Middle frontal gyrus (tissue), 1 donor: ENCODE measurements at regions not wholly inside any gene's neighbourhood (a gene's known extent, or its start where the extent isn't known, plus 50 kb on each side); places are given as distances from the start of the nearest gene placed in this dataset.

Experiments used
- DNase-seq: peaks from one replicate; pipeline ENCODE4 v3.0.0-alpha.2; 2015; ENCODE audit warnings: low spot score; ENCODE audit errors: extremely low spot score

DNA sequence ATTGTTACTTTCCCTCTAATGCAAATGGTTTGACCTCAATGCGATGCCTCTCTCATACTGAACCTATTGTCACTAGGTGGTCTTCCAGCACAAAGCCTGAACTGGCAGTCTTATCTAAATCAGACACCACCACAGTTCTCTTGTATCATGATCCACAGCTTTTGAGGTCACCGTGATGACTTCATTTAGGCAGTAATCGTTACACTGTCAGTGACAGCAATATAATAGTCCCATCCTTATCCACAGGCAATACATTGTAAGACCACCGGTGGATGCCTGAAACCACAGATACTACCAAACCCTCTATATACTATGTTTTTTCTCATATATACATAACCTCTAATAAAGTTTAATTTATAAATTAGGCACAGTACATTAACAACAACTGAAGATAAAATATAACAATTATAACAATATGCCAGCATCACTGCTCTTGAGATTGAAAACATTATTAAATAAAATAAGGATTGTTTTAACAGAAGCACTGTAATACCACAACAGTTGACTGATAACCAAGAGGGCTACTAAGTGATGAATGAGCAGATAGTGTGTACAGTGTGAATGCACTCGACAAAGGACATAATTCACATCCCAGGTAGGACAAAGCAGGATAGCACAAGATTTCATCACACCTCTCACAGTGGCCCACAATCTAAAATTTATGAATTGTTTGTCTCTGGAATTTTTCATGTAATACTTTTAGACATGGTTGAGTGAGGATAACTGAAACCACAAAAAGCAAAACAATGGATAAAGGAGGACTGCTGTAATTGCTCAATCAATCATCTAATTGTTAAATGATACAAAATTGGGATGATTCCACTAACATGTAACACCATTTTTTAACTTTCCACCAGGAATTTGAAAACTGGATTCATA is 419.4 kb downstream of the CENPC start:
- no peak for DNase-seq

DNA sequence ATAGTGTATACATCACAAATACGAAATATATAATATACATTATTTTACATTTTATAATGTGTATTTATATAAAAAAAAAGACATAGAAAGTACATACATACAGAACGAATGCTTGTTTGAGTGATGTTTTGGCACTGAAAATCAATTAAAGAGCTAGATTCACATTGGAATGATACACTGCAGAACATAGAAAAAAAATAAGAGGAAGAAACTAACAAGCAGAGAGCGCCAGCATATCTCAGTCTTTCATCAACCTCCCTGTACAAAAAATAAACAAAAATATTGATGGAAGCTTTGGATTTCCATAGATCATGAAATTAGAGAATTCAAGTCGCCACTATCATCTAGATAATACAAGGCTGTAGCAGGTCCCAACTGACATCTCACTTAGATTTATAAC is 420.6 kb downstream of the CENPC start:
- DNase-seq, result no peak

GRCh38 chr4:67122029-67122428 is 423.3 kb downstream of the CENPC start:
- no peak for DNase-seq

DNA sequence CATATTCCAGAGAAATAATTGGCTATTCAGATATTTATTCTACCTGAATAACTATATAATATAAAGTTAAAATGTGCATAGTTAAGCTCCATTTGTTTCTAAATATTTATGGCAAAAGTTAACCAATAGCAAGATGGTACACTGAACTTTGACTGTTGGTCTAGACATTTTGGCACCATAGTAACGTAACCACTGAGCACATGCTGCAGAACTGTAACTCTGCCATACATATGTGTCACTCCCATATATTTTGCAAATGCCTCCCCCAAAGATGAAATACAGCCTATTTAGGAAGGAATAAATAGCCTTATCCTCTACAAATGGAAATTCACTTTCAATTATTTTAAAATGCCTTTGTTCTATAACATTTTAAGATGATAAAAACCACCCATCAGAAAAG is 424.9 kb downstream of the CENPC start:
- DNase-seq, result no peak

DNA sequence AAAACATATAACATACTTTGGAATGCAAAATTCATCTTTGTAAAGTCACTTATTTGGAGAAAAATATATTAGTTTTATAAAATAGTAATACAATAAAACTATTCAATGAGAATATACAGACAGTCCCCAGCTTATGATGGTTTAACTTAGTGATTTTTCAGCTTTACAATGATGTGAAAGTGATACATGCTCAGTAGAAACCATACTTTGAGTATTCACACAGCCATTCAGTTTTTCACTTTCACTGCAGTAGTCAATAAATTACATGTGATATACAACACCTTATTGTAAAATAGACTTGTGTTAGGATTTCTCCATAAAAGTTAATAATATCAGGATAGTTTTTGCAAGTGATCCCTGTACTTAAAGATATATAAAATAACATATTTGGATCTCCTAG is 436.0 kb downstream of the CENPC start:
- no peak for DNase-seq

GRCh38 chr4:67106861-67107460 is 438.3 kb downstream of the CENPC start:
- DNase-seq, result no peak

DNA sequence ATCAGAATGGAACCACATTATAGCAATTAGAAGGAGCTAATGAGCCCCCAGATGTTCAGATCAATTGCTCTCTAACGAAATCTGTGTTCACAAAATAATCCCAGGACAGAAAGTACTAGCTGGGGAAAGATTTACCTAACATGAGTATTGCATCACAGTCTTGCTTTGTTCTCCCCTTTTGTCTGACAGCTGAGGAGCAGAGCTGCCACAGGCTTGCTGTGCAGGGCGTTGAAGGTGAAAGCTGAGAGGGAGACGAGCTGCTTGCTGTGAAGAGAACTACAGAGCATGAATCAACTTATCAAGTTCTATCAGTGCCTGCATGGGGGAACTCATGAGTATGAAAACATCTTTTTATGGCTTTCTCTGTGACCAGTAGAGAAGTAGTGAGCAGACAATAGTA is 441.2 kb downstream of the CENPC start:
- DNase-seq, result no peak

DNA sequence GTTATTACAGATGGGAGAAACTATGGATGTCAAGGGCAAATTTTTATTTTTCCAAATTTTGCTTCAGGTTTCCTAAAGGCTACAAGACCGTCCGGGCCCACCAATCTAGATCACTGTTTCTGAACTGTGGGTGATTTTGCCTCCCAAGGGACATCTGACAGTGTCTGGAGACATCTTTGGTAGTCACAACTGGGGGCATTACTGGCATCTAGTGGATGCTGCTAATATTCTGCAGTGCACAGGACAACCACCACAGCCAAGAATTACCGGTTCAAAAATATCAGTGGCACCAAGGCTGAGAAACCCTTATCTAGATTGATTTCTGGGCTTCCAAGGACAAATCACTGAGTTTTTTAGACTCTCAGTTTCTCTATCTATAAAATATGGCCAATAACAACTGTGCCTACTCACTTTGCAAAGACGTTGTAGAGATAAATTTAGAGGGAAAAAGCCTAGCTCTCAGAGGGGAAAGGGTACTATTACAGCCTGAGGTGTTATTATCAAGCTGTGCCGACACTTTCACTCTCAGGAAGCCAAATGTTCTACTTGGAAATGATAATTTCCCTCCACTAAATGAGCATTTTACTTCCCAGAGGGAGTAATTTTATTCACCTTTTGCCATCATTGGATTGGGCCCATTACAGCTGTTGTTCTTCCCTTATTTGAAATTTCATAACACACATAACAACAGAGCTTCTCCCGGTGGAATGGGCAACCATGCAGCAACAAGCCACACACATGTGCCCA is 442.1 kb downstream of the CENPC start:
- DNase-seq, result no peak

GRCh38 chr4:67101612-67102011 is 443.7 kb downstream of the CENPC start:
- no peak for DNase-seq

DNA sequence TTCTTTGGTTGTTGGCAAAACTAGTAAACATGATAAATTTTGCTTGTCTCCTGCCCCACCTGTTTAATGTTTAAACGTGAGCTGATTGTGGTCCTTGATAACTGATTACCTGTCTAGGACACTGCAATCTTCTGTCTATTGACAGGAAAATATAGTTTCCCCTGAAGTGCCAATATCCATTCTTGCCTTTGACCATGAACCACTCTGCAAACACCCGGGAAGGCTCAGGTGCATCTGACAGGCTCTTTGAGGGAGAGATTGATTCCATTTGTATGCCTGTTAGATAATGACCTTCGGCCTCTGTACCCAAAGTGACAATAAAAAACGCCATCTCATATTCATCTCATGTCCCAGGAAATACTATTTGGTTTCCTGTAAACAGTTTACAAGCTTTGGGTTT is 453.0 kb downstream of the CENPC start:
- DNase-seq, result no peak

GRCh38 chr4:67091673-67092072 is 453.6 kb downstream of the CENPC start:
- DNase-seq, result no peak

DNA sequence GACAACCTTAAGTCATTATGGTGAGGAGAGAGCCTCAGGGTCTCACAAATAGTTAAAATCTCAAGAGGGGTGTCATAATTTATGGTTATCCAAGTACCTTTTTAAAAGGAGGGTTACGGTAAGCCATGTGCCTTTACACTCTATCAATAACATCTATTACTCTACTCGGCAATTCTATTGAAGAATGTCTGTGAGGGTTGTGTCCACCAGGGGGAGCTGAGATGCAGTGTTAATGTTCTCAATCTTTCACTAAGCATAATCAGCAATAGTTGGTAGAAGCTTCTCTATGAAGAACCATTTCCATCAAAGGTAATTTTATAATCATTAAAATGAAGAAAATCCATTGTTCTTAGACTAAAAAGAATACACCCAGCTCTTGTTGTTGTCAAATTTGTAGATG is 457.4 kb downstream of the CENPC start:
- no peak for DNase-seq

GRCh38 chr4:67084783-67085182 is 460.5 kb downstream of the CENPC start:
- no peak for DNase-seq

- DNase-seq, result no peak
Measured at GRCh38 chr4:67083496-67083895, 461.8 kb downstream of the CENPC start.

DNA sequence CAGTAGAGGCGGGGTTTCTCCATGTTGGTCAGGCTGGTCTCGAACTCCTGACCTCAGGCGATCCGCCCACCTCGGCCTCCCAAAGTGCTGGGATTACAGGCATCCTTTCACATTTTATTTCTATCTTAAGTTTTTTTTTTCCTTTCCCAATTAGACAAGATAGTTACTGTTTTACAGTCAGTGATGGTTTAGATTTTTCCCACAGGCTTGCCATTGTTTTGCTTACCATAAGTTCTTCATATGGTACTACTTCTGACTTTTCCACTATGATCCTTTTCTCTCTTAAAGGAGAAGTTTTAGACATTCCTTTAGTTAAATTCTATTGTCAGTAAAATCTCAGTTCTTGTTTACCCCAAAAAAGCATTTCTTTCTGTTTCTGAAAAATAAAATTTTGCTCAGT is 462.6 kb downstream of the CENPC start:
- no peak for DNase-seq

DNA sequence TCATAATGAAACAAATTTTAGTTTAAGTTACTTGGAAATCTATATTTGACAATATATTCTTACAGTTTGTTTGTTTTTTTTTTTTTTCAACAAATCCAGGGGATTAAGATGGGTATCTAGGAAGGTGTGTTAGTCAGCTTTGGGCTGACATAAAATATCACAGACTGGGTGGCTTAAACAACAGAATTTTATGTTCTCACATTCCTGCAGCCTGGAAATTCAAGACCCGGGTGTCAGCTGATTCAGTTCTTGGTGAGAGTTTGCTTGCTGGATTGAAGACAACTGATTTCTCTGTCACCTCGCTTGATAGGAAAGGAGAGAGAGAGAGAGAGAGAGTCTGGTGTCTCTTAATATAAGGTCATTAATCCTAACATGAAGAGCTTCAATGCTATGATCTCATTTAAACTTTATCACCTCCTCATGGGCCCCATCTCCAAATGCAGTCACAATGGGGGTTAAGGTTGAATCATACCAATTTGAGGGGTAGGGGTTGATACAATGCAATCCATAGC is 465.2 kb downstream of the CENPC start:
- DNase-seq, result no peak

- no peak for DNase-seq
Measured at GRCh38 chr4:67071641-67072040, 473.7 kb downstream of the CENPC start.

GRCh38 chr4:67055319-67055718 is 490.0 kb downstream of the CENPC start:
- DNase-seq, result no peak

GRCh38 chr4:67054896-67055295 is 490.4 kb downstream of the CENPC start:
- no peak for DNase-seq

GRCh38 chr4:67052814-67053675 is 492.3 kb downstream of the CENPC start:
- no peak for DNase-seq
